BJ (cell line): ENCODE measurements at regions not wholly inside any gene's neighbourhood (a gene's known extent, or its start where the extent isn't known, plus 50 kb on each side); places are given as distances from the start of the nearest gene placed in this dataset.

Source experiments
- CTCF ChIA-PET: fragments of 350-600 bp; formaldehyde crosslinking; extraction: SDS; loops from one replicate; lab custom pipeline; 2021; ENCODE audit warnings: antibody characterized with exemption, inconsistent platforms; lab: Yijun Ruan, JAX
- POLR2A ChIA-PET: fragments of 300-600 bp; sonication (Branson Sonifier 250); formaldehyde crosslinking; extraction: SDS; loops from one replicate; lab custom pipeline; 2021; ENCODE audit warnings: antibody characterized with exemption; lab: Charles Lee
- DNase-seq: peaks from one replicate; pipeline ENCODE4 v3.0.0-alpha.2; 2011; ENCODE audit warnings: low read depth
- H3K27me3 ChIP-seq: 2 replicates; pipeline ENCODE4 v1.6.0; 2011; ENCODE audit warnings: low read length; ENCODE audit not compliant: control insufficient read depth, insufficient read depth
- H3K36me3 ChIP-seq: 2 replicates; pipeline ENCODE4 v1.5.1; 2011; ENCODE audit warnings: low read length; ENCODE audit not compliant: control insufficient read depth, insufficient read depth
- H3K4me3 ChIP-seq: 2 replicates; pipeline ENCODE4 v1.5.1; 2011; ENCODE audit warnings: low read depth, mild to moderate bottlenecking, control low read depth, low read length
- TF ChIP-seq, protein P1 (sequence below): IDR thresholded peaks from 2 replicates; pipeline ENCODE4 v1.5.1; 2011; ENCODE audit warnings: low read depth, mild to moderate bottlenecking, control low read depth, inconsistent platforms, low read length, moderate library complexity; ENCODE audit not compliant: insufficient read depth

DNA sequence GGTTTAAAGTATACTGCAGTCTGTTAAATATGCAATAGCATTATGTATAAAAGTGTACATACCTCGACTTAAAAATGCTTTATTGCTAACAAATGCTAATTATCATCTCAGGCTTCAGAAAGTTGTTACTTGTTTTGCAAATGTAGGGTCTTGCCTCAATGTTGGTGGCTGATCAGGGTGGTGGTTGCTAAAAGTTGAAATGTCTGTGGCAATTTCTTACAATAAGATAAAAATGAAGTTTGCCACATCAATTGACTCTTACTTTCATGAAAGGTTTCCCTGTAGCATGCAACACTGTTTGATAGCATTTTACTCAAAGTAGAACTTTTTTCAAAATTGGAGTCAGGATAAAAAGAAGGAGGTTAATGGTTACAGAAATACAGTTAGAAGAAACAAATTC lies 407.7 kb upstream of the OR4E1 start:
- DNase-seq, result no peak
- TF ChIP-seq, protein P1, sequence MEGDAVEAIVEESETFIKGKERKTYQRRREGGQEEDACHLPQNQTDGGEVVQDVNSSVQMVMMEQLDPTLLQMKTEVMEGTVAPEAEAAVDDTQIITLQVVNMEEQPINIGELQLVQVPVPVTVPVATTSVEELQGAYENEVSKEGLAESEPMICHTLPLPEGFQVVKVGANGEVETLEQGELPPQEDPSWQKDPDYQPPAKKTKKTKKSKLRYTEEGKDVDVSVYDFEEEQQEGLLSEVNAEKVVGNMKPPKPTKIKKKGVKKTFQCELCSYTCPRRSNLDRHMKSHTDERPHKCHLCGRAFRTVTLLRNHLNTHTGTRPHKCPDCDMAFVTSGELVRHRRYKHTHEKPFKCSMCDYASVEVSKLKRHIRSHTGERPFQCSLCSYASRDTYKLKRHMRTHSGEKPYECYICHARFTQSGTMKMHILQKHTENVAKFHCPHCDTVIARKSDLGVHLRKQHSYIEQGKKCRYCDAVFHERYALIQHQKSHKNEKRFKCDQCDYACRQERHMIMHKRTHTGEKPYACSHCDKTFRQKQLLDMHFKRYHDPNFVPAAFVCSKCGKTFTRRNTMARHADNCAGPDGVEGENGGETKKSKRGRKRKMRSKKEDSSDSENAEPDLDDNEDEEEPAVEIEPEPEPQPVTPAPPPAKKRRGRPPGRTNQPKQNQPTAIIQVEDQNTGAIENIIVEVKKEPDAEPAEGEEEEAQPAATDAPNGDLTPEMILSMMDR, result no peak
- no peak overlapping the region for H3K4me3 ChIP-seq
- ChIA-PET POLR2A (no interaction called here), CTCF (no interaction called here)
- no peaks in the 10 kb centered on the region for H3K27me3 ChIP-seq
- H3K36me3 ChIP-seq, result no peaks in the 10 kb centered on the region

DNA sequence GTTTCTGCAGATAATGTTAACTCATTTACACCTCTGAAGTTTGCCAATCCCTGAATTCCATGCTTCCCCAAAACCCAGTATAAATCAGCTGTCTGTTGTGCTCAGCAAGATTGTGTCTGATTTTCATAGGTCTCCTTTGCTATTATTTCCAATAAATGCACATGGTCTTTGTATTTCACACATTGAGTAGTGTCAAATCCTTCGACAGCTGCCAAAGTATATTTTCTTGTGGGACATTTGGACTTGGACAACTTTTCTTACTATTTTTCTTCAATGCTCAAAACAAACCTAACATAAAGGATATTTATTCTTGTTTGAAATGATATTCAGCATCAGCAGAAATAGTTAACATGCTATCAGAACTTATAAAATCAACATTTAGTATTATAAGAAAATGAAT lies 406.1 kb upstream of the OR4E1 start:
- TF ChIP-seq, protein P1, result no peak
- Histone ChIP-seq H3K4me3 (no peak overlapping the region), H3K27me3 (no peaks in the 10 kb centered on the region), H3K36me3 (no peaks in the 10 kb centered on the region)
- POLR2A ChIA-PET, result no interaction called here
- CTCF ChIA-PET, result no interaction called here
- no peak for DNase-seq

DNA sequence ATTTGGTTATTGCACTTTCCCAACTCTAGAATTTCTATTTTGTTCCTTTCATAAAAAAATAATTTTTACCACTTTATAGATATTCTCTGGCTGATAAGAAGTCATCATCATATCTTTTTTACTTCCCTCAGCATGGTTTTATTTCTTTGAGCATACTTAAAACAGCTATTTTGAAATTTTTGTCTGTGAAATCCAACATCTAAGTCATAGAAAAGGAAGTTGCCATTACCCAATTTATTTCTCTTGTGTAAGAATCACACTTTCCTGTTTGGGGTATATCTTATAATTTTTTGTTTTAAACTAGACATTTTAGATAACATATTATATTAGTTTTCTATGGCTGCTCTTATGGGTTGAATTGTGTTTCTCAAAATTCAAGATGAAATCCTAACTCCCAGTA lies 400.2 kb upstream of the OR4E1 start:
- ChIA-PET CTCF (no interaction called here), POLR2A (no interaction called here)
- TF ChIP-seq, protein P1, result no peak
- no peaks in the 10 kb centered on the region for H3K27me3 ChIP-seq
- no peak overlapping the region for H3K4me3 ChIP-seq
- no peak for DNase-seq
- no peaks in the 10 kb centered on the region for H3K36me3 ChIP-seq

DNA sequence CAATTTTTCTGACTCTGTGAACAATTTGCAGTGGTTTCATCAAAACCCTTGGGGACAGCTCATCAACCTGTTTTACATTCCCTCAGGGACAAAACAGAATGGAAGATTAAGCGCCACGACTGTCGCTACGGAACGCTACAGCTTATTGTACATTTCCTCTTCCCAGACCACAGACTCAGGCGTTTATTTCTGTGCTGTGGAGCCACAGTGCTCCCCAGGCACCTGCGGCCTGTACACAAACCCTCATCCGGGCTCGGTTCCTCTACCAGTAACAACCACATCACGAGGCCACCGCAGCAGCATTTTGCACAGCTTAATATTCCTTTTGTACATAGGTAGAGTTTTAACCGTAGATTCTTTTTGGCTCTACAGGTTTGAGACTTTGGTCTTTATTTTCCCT lies 397.4 kb upstream of the OR4E1 start:
- H3K4me3 ChIP-seq, result no peak overlapping the region
- POLR2A ChIA-PET, result no interaction called here
- CTCF ChIA-PET, result interaction anchor here (0.9 to 1.0 kb wide), 2 partner anchors 13 to 470 kb away, joined by 3 read pairs; no protein-coding TSS in a partner anchor
- TF ChIP-seq, protein P1, result no peak
- no peaks in the 10 kb centered on the region for H3K36me3 ChIP-seq
- no peaks in the 10 kb centered on the region for H3K27me3 ChIP-seq
- no peak for DNase-seq

DNA sequence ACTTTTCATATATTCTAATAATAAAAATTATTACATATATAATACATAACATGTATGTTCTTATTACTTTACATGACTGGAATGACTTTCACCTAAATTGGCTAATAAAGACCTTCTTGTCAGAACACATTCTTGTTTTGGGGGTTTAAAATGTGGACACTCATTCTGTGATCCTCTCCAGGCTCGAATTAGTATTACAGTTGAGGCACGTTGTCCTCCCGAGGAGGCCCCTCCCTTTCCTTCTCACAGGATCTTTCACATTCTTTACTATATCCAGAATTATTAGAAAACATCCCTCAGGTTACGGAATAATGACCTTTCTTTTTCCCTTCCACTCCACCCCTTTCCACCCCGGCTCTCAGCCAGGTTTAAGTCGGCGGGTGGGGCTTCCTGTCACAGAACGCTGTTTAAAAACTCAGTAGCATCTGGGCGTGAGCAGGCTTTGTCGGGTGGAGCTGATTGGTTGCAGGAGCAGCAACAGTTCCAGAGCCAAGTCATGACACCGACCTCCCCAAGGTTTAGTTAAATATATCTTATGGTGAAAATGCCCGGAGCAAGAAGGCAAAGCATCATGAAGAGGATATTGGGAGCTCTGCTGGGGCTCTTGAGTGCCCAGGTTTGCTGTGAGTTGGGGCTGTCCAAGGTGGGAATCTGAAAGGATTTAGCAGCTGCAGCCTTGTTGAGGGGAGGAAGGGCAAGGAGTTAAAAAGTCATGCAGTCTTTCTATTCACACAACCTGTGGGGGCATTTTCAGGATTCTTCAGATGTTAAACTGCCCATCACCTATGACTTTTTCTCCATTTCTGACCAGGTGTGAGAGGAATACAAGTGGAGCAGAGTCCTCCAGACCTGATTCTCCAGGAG lies 396.7 kb upstream of the OR4E1 start:
- no peaks in the 10 kb centered on the region for H3K27me3 ChIP-seq
- ChIA-PET CTCF (interaction anchor here (0.9 to 1.0 kb wide), 2 partner anchors 14 to 471 kb away, joined by 3 read pairs; no protein-coding TSS in a partner anchor), POLR2A (no interaction called here)
- no peak for DNase-seq
- TF ChIP-seq, protein P1, result no peak
- H3K36me3 ChIP-seq, result no peaks in the 10 kb centered on the region
- H3K4me3 ChIP-seq, result no peak overlapping the region
